ENCODE measurements at regions not wholly inside any gene's neighbourhood (a gene's known extent, or its start where the extent isn't known, plus 50 kb on each side); places are given as distances from the start of the nearest gene placed in this dataset.

DNA sequence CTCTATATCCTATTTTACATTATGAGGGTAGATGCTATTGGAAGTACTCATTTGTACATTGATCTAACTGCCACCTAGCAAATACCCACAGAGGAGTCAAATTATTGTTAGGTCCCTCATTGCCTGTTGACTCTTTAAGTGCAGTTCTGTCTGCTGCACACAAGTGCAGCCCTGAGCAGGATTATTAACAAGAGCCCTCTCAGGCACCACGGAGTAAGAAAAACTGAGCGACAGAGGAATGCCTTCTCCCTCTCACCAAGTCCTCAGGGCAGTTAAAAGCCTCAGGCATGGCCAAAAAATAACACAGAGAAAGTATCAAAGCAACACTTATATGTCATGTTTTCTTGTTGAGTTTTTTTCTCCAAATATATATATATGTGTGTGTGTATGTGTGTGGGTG, 340.0 kb upstream of the NRG3 start:
- TF ChIP-seq, protein P1, sequence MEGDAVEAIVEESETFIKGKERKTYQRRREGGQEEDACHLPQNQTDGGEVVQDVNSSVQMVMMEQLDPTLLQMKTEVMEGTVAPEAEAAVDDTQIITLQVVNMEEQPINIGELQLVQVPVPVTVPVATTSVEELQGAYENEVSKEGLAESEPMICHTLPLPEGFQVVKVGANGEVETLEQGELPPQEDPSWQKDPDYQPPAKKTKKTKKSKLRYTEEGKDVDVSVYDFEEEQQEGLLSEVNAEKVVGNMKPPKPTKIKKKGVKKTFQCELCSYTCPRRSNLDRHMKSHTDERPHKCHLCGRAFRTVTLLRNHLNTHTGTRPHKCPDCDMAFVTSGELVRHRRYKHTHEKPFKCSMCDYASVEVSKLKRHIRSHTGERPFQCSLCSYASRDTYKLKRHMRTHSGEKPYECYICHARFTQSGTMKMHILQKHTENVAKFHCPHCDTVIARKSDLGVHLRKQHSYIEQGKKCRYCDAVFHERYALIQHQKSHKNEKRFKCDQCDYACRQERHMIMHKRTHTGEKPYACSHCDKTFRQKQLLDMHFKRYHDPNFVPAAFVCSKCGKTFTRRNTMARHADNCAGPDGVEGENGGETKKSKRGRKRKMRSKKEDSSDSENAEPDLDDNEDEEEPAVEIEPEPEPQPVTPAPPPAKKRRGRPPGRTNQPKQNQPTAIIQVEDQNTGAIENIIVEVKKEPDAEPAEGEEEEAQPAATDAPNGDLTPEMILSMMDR (IDR thresholded peaks at IDR 0.05; ENCODE audit: control insufficient read depth, extremely low read depth, insufficient read depth): no peak
- H3K4me3 ChIP-seq (ENCODE audit: low read depth, low read length): no peak overlapping the region
- no peak for DNase-seq (ENCODE audit: low read depth)

DNA sequence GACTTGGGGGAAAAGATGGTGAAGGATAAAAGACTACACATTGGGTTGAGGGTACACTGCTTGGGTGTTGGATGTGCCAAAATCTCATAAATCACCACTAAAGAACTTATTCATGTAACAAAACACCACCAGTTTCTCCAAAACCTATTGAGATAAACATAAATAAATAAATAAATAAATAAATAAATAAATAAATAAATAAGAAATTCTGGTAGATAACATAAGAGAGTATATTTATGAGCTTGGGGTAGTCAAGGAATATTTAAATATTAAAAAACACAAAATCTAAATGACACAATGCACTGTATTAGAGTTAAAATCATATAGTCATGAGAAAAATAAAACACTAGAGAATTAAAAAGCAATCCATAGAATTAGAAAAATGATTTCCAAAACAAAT, 333.5 kb upstream of the NRG3 start:
- DNase-seq (ENCODE audit: low read depth): no peak
- TF ChIP-seq, protein P1 (IDR thresholded peaks at IDR 0.05; ENCODE audit: control insufficient read depth, extremely low read depth, insufficient read depth): no peak
- H3K4me3 ChIP-seq (ENCODE audit: low read depth, low read length): no peak overlapping the region

DNA sequence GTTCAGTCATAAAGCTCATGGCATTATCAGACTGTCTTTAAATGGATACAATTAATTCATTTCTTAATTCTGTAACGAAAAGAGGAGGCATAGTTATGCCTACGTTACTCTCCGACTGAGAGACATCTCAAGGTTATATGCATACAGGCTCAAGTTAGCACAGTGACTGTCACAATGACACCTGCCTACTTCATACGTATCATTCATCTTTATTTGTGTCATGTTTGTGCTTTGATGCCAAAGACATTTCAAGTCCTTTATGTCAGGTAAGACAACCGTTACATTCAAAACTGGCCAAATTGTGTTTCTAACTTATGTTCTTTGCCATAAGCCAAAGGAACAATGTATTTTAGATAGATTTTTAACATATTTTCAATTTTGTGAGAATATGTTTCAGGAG, 328.8 kb upstream of the NRG3 start:
- TF ChIP-seq, protein P1 (IDR thresholded peaks at IDR 0.05; ENCODE audit: control insufficient read depth, extremely low read depth, insufficient read depth): no peak
- no peak for DNase-seq (ENCODE audit: low read depth)
- H3K4me3 ChIP-seq (ENCODE audit: low read depth, low read length): no peak overlapping the region

DNA sequence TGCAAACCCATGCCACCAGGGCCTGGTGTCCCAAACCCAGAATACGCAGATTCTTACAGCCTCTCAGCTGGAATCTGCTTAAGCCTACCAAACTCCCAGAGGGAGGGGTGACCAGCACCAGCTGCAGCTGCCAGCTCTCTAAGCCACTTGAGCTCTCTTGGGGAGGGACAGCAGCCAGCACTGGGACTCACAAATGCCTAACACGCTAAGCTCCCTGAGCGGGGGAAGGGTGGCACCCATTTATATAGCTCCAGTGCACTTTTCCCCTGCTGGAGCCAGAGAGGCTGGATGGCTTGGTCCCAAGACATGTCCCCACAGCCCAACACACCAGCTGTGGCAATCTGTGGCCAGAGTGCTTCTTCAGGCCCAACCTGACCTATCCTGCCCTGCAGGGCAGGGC, 326.8 kb upstream of the NRG3 start:
- DNase-seq (ENCODE audit: low read depth): no peak
- no peak overlapping the region for H3K4me3 ChIP-seq (ENCODE audit: low read depth, low read length)
- TF ChIP-seq, protein P1 (IDR thresholded peaks at IDR 0.05; ENCODE audit: control insufficient read depth, extremely low read depth, insufficient read depth): no peak

DNA sequence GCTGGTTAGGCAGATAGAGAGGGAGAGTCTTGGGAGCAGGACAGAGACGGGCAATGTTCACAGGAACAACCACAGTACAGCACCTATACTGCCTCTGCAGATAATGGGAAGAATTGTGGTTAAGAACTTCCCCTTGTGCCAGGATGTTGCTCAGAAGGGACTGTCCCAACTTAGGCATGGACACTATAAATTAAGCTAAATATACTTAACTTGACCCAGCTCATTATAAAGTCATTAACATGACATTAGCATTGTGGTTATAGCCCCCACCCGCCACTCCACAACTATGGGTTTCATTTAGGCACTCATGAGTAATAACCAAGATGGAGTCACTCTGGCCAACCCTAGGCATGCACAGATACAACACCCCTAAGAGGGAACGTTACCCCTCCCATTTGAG, 310.9 kb upstream of the NRG3 start:
- DNase-seq (ENCODE audit: low read depth): no peak
- TF ChIP-seq, protein P1 (IDR thresholded peaks at IDR 0.05; ENCODE audit: control insufficient read depth, extremely low read depth, insufficient read depth): no peak

DNA sequence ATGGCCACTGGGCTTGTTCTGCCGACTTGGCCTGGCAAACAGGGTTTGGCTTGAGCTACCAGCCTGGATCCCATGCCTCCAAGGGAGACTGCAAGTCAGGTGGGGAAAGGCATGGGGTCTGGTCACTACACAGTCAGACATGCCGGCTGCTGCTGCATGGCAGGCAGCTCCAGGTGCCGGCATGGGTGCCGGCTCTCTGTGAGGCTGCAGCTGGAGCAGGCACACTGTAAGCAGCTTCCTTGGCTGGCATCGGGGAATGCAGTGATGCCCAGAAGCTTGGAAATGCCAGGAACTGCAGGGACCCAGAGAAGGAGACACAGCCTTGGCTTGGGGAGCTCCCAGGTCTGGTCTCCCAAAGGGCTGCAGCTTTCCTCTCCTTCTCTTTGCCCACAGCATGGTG, 305.5 kb upstream of the NRG3 start:
- TF ChIP-seq, protein P1 (IDR thresholded peaks at IDR 0.05; ENCODE audit: control insufficient read depth, extremely low read depth, insufficient read depth): no peak
- no peak overlapping the region for H3K4me3 ChIP-seq (ENCODE audit: low read depth, low read length)
- no peak for DNase-seq (ENCODE audit: low read depth)

More for the DNA sequence above, 310.9 kb upstream of the NRG3 start:
- H3K4me3 ChIP-seq (ENCODE audit: low read depth, low read length): no peak overlapping the region

DNA sequence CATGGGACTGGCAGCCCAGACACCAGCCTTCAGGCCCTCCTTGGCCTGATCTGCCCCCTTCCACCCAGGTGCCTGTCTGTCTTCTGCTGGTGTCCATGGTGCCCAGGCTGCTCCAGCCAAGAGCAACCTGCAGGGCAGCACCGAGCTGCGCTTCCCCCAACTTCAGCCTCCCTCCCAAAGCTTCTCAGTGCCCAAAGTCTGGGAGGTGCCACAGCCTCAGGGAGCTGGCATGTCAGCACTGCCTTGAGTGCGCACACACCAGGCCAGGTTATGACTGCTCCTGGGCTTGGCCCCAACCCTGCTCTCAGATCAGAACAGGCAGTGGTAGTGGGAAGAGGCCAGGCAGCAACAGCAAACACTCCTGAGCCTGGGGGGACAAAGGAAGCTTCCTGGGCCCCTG, 304.6 kb upstream of the NRG3 start:
- TF ChIP-seq, protein P1 (IDR thresholded peaks at IDR 0.05; ENCODE audit: control insufficient read depth, extremely low read depth, insufficient read depth): no peak
- no peak overlapping the region for H3K4me3 ChIP-seq (ENCODE audit: low read depth, low read length)
- DNase-seq (ENCODE audit: low read depth): no peak

Data from LNCaP clone FGC (cell line).